GM21619 (cell line): ENCODE measurements at regions not wholly inside any gene's neighbourhood (a gene's known extent, or its start where the extent isn't known, plus 50 kb on each side); places are given as distances from the start of the nearest gene placed in this dataset.
"Not testable (repeated sequence)": the region's sequence is repeated elsewhere in the genome, so short reads cannot be mapped to it uniquely, and the experiment has no call there.

Experiments
- ATAC-seq: cut with Tn5 transposase; IDR thresholded peaks from one replicate; pipeline ENCODE4 v1.9.1; 2021; ENCODE audit not compliant: unreplicated experiment

GRCh38 chr18:70931942-70932814 lies 643.3 kb downstream of the SOCS6 start:
- peak; percentile 50 for ATAC-seq

GRCh38 chr18:70920840-70921374 lies 632.1 kb downstream of the SOCS6 start:
- ATAC-seq, result no peak

- no peak for ATAC-seq
Measured at GRCh38 chr18:70907673-70908072, 618.8 kb downstream of the SOCS6 start.

GRCh38 chr18:70892381-70892780 lies 603.5 kb downstream of the SOCS6 start:
- ATAC-seq, result no peak

GRCh38 chr18:70870292-70870691 lies 581.4 kb downstream of the SOCS6 start:
- ATAC-seq, result no peak

DNA sequence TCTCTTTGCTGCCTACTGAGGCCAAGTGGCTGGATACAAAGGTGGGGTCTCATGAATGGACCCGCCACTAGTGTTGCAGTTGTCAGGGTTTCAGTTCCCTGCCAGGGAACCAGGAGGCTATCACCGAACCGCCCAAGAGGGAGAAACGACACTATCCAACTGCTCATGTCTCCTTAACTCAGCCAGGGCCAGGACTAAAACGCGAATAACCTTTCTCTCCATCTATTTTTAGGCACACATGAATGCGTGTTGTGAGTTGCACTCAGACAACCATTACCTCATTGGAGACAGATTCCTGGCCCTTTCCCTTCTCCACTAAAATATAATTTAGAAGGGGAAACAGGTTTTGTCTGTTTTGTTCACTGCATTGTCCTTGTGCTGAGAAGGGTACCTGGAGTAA lies 559.5 kb downstream of the SOCS6 start:
- ATAC-seq, result no peak

DNA sequence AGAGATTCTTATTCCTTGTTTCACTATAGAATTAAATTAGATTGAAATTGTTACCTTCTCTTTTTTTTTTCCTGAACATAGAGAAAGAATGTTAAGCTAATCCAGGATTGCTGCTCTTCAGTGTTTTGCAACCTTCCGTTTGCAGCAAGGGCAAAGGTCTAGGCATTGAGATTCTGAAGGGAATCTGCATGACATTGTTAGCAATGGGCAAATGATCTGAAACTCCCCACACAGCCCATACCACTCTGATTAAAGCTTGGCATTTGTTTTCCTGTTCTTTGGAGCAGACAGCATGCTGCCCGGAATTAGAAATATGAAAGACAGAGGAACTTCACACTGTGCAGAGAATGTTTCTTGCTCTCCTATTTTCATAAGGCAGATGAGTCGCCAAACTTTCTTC lies 551.8 kb downstream of the SOCS6 start:
- no peak for ATAC-seq

- ATAC-seq, result no peak
Measured at GRCh38 chr18:70827632-70828031, 538.8 kb downstream of the SOCS6 start.

GRCh38 chr18:70826571-70826970 lies 537.7 kb downstream of the SOCS6 start:
- no peak for ATAC-seq

- ATAC-seq, result no peak
Measured at GRCh38 chr18:70822691-70823090, 533.8 kb downstream of the SOCS6 start.

DNA sequence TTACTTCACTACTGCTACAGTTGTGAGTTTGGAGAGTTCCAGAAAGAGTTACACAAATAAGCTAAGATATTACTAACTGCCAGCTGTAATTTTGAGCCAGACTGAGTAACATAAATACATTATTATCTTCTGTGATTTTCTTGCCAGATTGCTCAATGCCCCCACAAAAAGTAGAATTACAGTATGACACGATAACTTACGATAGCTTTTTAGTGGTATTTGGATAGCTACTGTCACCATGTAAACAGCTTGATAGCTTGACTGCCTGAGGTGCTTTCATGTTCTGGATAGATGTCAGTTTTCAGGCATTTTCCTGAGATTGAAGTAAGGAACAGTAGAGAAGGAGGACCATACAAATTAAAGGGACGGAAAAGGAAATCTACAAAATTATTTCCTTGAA lies 533.3 kb downstream of the SOCS6 start:
- no peak for ATAC-seq

- ATAC-seq, result no peak
Measured at GRCh38 chr18:70808481-70809056, 519.7 kb downstream of the SOCS6 start.

DNA sequence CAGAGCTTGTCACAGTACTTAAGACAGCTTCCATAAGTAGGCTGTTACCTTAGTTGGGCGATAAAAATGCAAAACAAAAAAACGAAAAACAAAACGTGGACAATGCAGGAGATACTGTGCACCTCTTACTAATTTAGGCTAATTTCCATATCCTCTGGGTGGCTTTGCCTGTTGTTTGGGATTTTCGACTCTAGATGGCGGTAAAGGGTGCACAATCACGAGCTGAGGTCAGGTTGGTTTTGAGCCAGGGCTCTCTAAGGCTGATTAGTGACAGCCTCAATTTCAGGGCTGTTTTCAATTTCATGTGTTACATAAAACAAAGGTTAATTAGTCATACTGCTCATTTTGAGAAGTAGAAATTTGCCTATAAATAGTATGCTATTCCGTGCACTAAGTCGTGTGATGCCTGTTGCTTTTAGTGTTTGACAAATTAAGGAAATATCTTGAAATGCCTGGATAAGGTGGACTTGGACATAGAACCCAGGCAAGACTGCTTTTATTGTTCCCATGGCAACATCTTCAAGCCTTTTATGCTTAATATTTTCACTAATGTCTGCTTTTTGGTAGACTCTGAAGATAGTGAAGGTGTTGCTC lies 493.1 kb downstream of the SOCS6 start:
- peak; percentile 97 for ATAC-seq

- ATAC-seq, result not testable (repeated sequence)
Measured at GRCh38 chr18:70766254-70766653, 477.4 kb downstream of the SOCS6 start.

DNA sequence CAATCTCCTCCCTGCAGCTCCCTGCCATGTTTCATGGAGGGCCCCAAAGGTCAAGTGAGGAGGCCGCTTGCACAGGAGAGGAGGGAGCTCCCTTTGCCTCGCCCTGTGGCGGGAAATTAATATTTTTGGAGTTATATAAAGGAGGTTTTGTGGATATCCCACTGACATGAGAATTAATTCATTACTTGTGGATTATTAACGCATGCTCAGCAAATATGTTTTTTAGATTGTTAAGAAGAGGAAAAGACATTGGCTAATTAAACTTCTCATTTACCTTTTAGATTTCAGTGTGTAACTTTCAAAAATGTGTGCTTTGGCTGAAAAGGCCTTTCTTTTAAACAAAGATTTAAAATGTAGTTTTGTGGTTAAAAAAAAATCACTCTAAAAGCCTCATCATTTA lies 474.0 kb downstream of the SOCS6 start:
- no peak for ATAC-seq

GRCh38 chr18:70758780-70759179 lies 469.9 kb downstream of the SOCS6 start:
- ATAC-seq, result no peak

DNA sequence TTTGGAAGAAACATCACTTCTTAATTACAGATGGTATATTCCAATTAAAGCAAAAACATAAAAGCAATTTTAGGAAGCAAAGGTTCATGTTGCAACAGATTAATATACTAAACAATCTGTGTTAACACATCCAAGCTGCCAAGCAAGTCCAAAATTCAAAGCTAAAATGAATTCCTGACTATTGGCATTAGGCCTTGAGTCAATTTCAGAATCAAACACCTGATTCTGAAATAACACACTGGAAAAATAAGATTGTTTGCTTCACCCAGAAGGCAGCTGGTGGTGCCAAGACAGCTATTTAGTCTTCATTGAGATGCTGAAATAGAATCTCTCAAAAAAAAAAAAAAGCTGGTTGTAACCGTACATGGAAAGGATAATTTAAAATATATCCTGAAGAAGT lies 465.6 kb downstream of the SOCS6 start:
- no peak for ATAC-seq

- ATAC-seq, result no peak
Measured at GRCh38 chr18:70732916-70733315, 444.1 kb downstream of the SOCS6 start.

- no peak for ATAC-seq
Measured at GRCh38 chr18:70732188-70732587, 443.3 kb downstream of the SOCS6 start.

- ATAC-seq, result no peak
Measured at GRCh38 chr18:70720607-70721006, 431.8 kb downstream of the SOCS6 start.

GRCh38 chr18:70709720-70710119 lies 420.9 kb downstream of the SOCS6 start:
- ATAC-seq, result no peak

DNA sequence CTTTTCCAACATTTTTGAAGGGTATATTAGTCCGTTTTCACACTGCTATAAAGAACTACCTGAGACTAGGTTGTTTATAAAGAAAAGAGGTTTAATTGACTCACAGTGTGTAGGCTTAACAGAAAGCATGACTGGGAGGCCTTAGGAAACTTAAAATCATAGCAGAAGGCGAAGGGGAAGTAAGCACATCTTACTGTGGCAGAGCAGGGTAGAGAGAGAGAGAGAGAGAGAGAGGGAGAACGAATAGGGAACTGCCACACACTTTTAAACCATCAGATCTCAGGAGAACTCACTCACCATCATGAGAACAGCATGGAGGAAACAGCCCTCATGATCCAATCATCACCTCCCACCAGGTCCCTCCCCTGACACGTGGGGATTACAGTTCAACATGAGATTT lies 420.3 kb downstream of the SOCS6 start:
- ATAC-seq, result no peak
